ENCODE measurements at regions not wholly inside any gene's neighbourhood (a gene's known extent, or its start where the extent isn't known, plus 50 kb on each side); places are given as distances from the start of the nearest gene placed in this dataset.

- TF ChIP-seq CTCF (IDR thresholded peaks at IDR 0.05), result no peak
- TF ChIP-seq EP300 (IDR thresholded peaks at IDR 0.05; ENCODE audit: borderline replicate concordance in 1 of 2, low read depth in 1 of 2, low read length in 1 of 2), result no peak
- TF ChIP-seq SIN3A (IDR thresholded peaks at IDR 0.05; ENCODE audit: borderline replicate concordance, low read depth, low read length), result no peak
- no peak for TF ChIP-seq MEF2A (IDR thresholded peaks at IDR 0.05; ENCODE audit: borderline replicate concordance, low read depth)
- no peak for TF ChIP-seq GATA2 (CRISPR knock-in tag; IDR thresholded peaks at IDR 0.05)
- TF ChIP-seq NFIC (IDR thresholded peaks at IDR 0.05; ENCODE audit: borderline replicate concordance), result no peak
- no peak for TF ChIP-seq NRF1 (IDR thresholded peaks at IDR 0.05; ENCODE audit: low read depth, low read length)
These were observed 113.9 kb upstream of the MGMT start for GRCh38 chr10:129353101-129353500.
